HG03460 (cell line): ENCODE measurements at regions not wholly inside any gene's neighbourhood (a gene's known extent, or its start where the extent isn't known, plus 50 kb on each side); places are given as distances from the start of the nearest gene placed in this dataset.
A peak's percentile ranks its signal among the peaks of the same experiment; 100 is the strongest.

Experiments
- ATAC-seq: cut with Tn5 transposase; IDR thresholded peaks from one replicate; pipeline ENCODE4 v1.9.1; 2021; ENCODE audit not compliant: unreplicated experiment

GRCh38 chr21:16287046-16287445 is 557.3 kb downstream of the USP25 start:
- ATAC-seq: no peak

DNA sequence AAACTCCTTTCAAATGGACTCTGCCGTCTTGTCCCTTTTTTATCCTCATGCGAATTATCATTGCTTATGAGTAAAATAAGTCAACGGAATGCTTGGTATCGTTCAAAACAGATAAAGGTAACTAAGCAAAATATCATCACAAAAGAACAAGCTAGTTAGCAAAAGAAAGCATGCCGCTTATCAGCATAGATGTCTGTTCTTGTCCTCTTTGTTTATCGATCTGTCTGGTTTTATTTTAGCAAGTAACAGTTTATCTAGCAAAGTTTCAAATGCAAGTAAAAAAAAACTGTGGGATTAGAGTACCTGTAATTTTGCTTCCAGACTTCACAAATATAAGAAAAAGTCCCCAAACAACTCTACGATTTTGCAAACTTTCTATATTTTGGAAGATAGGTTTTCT is 561.5 kb downstream of the USP25 start:
- no peak for ATAC-seq

- no peak for ATAC-seq
These were observed 564.3 kb downstream of the USP25 start for GRCh38 chr21:16294128-16294527.

GRCh38 chr21:16302851-16303282 is 573.1 kb downstream of the USP25 start:
- no peak for ATAC-seq

DNA sequence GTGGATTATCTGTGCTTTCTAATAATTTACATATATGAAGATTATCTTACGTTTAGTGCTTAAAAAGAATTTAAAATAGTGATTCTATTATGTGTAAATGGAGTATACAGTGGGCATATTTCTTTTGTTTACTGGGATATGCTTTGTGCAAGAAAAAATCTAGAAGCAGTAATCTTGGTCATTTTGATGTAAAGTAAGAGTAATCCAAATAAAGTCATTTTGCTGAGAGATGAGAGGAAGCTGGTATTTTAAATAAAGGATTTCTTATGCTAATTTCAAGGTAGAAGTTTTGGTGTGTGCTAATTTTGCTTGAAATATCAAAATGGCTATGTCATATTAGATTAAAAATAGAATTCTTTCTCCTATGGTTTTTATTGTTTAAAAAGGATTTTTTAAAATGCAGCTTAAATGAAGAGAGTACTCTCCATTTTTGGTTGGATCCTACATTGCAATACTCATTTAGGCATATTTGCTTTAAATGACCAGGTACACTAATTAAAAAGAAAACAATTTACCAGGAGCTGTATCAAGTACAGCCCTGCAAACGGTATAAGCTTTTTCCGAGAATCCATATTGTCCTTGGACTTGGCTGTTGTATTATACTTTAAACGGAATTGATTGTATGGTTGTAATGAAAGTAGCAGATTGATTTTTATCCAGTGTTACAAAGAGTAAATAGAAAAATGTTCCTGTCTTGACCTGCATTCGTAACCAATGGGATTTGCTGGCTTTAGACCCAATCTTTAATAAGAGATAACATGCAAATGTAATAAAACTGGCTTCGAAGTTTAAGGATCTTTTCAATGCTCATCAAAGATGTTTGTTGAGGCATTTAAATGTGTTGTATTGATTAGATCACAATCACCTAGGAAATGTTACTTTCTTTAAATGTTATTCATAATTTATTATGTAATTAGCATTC is 574.7 kb downstream of the USP25 start:
- no peak for ATAC-seq

DNA sequence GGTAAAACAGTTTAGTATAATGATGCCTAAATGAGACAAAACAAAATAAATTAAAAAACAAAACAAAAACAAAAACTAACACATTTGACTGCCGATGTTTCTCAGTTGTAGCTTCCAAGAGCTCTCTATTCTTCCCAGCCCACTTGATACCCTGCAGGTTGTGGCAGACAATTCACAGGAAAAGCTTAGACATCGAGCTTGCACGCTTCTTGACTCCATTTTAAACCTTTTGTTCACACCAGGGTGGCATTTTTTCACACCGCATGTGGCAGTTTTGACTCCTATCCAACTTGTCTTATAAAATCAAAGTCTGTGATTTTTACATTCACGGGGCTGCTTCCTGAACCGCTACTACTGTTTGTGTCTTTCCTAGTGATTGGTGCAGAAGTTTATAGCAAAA is 575.9 kb downstream of the USP25 start:
- no peak for ATAC-seq

DNA sequence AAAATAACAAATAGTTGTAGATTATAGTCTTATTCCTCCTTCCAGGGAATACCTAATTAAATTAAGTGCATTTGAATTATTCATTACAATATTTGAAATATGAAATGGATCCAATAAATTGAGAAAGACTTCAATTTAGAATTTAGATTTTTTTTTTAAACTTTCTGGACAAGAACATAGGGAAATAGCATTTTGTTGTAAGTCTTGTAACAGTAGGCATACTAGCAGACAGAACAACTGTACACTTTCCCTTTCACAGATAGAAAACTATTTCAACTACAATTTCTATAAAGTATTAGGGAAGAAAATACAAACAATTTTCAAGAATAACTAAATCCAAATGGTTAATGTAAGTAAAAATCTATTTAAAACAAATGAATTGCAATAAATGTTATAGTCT is 577.5 kb downstream of the USP25 start:
- no peak for ATAC-seq

- ATAC-seq: no peak
These were observed 578.5 kb downstream of the USP25 start for GRCh38 chr21:16308269-16308668.

GRCh38 chr21:16309250-16309971 is 579.6 kb downstream of the USP25 start:
- ATAC-seq: no peak

- no peak for ATAC-seq
These were observed 580.4 kb downstream of the USP25 start for GRCh38 chr21:16310176-16310575.

DNA sequence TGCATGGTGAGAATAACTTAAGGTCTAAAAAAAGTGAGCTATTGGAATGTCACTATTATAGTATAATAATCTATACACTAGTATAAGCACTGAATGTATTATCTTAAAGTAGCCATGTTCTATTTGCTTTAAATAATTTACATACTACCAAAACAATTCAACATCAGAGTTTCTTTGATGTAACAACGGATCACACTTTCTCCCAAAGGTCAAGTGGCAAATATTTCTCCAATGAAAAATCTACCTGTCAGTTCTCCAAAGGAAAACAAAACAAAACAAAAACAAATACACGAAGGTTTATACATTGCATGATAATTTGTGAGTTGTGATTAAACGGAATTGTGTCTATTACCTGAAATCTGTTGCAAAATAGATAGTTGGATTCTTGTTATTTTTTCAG is 581.4 kb downstream of the USP25 start:
- ATAC-seq: no peak

- ATAC-seq: no peak
These were observed 582.5 kb downstream of the USP25 start for GRCh38 chr21:16312321-16312720.

GRCh38 chr21:16315223-16315622 is 585.4 kb downstream of the USP25 start:
- ATAC-seq: no peak

GRCh38 chr21:16318651-16319300 is 589.0 kb downstream of the USP25 start:
- no peak for ATAC-seq

DNA sequence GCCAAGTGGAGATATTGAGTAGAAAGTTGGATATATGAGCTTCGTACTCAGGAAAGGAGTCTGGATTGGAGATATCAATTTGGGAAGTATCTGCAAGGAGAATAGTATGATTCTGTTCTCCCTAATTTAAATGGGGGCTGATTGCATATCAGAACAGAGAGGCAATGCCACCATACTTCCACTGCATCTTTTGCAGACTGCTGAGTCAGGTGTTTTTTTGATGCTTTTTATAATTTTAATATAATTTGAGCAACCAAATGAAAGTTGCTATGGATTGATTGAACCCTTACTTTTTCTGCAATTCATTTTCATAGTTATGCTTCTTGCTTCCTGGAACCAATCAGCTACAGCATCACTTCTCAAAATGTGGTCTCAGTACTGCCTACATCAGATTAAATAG is 590.3 kb downstream of the USP25 start:
- no peak for ATAC-seq

GRCh38 chr21:16322454-16322853 is 592.7 kb downstream of the USP25 start:
- no peak for ATAC-seq

DNA sequence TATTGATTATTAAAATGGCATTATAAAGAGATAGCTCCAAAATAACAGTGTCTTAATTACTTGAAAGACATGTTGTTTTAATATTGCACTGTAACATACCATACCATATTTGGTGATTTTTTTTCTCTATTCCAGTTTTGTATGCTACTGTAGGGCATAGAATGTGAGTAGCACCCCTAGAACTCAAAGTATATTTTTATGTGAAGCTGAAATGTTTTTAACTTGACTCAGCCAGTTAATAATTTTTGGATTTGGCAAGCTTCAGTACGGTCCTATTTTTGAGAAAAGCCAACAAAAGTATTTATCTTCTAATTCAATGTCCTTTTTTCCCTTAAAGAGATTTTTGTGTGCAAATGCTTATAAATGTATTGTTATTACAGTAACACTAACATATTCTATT is 593.8 kb downstream of the USP25 start:
- ATAC-seq: no peak

GRCh38 chr21:16324630-16325029 is 594.8 kb downstream of the USP25 start:
- ATAC-seq: no peak

DNA sequence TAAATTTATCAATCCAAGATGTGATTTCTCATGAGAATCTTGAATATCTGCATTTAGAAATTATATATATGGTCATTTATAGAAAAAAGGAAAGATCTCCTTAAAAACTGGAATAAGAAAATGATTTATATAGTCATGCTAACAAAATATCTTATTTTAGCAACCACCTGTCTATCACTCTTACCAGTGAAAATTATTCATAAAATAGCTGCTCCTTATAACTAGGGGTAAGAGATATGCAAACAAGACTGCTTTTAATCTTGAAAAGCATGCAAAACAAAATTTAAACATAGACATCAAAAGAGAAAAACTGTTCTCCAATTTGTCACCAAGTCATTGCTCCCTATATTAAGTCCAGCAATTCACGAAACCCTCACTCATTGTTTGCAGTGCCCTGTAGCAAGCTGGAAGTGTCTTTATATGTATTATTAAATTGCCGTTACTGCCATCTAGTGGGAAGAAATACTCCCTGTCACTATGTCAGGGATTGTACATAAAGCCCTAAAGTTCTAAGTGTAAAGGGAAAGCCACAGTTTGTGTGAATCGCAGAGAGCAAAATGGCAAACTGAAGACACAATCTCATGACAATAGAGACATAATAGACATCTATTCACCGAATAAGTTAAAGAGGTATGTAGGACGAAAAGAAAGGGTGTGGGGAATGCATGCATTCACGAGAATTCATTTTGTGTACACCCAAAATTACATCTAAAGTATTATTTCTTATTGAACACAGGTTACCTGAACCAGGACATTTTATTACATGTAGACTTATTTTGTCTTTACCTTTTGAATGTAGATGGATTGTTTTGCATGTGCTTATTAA is 600.5 kb downstream of the USP25 start:
- ATAC-seq: peak; percentile 75

GRCh38 chr21:16330908-16331268 is 601.1 kb downstream of the USP25 start:
- ATAC-seq: no peak

DNA sequence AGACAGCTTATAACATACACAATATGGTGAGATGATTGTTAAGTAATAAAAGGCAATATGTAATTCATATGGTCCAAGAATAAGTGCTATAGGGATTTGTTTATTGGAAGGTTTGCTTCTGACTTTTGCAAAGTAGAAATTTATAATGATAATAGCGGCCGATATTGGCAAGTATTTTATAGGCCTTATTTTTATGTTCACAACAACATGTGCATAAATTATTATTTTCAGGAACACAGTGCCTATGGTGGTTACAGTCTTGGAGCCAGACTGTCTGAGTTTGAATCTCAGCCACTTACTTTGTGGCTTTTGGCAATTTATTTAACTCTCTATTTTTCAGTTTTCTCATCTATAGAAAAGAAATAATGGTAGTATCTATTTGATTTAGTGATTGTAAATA is 607.5 kb downstream of the USP25 start:
- ATAC-seq: no peak
